Fibroblast of the aortic adventitia (primary cell): ENCODE measurements at regions not wholly inside any gene's neighbourhood (a gene's known extent, or its start where the extent isn't known, plus 50 kb on each side); places are given as distances from the start of the nearest gene placed in this dataset.

Experiments used
- DNase-seq: peaks from one replicate; pipeline ENCODE4 v3.0.0-alpha.2; 2010; ENCODE audit warnings: low read depth
- H3K4me3 ChIP-seq: 2 replicates; pipeline ENCODE4 v1.5.1; 2011; ENCODE audit warnings: low read depth, mild to moderate bottlenecking, control low read depth, low read length, moderate library complexity
- TF ChIP-seq, protein P1 (sequence below): IDR thresholded peaks from 2 replicates; pipeline ENCODE4 v1.5.1; 2011; ENCODE audit warnings: mild to moderate bottlenecking, low read length, control low read depth, inconsistent platforms; ENCODE audit not compliant: insufficient read depth

DNA sequence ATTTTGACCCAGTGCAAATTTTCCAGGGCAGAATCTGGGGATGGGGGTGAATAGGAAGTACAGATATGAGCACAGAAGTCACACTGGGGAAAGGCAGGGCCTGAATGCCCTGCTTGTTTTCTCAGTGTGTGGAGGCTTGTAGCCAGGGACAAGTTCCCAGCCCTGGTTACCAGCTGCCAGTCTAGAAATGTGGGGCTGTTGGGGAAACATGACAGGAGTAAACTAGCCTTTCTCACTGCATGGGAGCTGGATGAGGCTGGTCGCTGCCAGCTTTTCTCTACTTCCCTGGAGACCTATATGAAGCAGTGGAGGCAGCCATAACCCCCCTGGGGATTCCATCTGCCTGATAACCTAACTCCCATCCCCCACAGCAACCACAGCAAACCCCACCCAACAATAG lies 2267.7 kb downstream of the PCDH9 start:
- H3K4me3 ChIP-seq = no peak overlapping the region
- TF ChIP-seq, protein P1, sequence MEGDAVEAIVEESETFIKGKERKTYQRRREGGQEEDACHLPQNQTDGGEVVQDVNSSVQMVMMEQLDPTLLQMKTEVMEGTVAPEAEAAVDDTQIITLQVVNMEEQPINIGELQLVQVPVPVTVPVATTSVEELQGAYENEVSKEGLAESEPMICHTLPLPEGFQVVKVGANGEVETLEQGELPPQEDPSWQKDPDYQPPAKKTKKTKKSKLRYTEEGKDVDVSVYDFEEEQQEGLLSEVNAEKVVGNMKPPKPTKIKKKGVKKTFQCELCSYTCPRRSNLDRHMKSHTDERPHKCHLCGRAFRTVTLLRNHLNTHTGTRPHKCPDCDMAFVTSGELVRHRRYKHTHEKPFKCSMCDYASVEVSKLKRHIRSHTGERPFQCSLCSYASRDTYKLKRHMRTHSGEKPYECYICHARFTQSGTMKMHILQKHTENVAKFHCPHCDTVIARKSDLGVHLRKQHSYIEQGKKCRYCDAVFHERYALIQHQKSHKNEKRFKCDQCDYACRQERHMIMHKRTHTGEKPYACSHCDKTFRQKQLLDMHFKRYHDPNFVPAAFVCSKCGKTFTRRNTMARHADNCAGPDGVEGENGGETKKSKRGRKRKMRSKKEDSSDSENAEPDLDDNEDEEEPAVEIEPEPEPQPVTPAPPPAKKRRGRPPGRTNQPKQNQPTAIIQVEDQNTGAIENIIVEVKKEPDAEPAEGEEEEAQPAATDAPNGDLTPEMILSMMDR = no peak
- no peak for DNase-seq

DNA sequence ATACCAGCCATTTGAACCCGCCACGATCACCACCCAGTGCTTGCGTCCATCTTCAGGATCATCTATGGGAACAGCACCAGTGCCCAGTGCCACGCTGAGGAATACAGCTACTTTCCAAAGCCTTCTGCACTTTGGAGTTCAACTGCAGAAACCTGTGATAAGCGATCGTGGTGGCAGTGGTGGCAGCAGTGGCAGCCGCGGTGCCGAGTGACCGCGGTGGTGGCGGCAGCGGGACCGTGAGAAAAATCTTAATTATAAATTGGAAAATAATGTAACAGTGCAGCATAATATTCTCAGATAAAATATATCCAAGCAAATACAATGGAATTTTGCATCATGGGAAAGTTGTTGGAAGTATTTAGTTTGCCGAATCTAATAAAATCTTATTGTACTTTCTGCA lies 2270.9 kb downstream of the PCDH9 start:
- TF ChIP-seq, protein P1 = no peak
- DNase-seq = no peak
- no peak overlapping the region for H3K4me3 ChIP-seq

DNA sequence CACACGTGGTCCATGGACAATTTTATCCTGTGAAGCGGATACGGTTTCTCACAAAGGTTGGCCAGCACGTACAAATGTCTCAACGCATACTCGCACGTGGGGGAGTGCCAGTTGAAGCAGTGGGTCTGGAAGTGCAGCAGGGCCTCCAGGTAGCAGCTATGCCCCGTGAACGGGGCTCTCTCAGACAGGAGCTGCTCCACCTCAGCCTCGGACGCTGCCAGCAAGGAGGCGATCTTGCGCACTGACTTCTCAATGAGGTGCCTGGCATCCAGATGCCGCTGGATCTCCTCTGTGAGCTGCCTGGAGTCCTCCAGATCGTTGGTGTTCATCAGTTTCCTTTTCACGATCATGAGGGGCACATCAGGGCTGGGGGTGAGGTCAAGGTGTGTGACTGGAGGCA lies 2272.0 kb downstream of the PCDH9 start:
- TF ChIP-seq, protein P1 = no peak
- no peak overlapping the region for H3K4me3 ChIP-seq
- DNase-seq = no peak

DNA sequence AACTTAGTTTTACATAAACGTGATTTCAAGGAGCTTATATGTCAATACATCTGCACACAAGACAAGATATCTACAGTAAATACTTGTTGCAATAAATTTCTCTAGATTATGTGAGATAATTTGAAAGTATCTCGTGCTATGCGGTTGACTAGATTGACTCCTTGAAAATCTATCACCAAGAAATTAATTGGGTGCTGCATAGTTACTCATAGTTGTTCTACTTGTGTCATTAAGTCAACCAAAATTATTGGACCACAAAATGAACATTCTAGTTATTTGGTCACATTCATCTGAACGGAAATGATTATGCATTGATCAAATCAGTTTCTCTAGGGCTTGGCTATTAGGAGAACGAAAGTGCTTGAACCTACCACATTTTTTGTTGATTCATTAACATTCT lies 2291.5 kb downstream of the PCDH9 start:
- no peak for DNase-seq
- no peak overlapping the region for H3K4me3 ChIP-seq
- TF ChIP-seq, protein P1 = no peak

DNA sequence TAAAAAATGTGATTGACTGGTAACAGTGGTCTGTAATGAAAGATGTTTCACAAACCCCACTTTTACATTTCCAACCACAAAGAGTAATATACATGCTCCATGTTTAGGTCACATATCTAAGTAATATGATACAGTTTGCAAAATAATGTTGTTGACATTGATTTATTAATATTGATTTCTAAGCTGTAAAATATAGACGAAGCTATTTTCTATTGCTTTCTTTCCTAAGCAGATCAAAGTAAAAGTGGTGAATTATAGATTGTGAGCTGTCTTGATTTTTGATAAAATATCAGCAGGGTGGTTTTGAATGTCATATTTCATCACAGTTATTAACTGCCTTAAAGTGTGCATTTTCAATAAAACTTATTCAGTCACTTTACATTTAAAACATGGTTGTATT lies 2292.8 kb downstream of the PCDH9 start:
- H3K4me3 ChIP-seq = no peak overlapping the region
- no peak for DNase-seq
- TF ChIP-seq, protein P1 = no peak

DNA sequence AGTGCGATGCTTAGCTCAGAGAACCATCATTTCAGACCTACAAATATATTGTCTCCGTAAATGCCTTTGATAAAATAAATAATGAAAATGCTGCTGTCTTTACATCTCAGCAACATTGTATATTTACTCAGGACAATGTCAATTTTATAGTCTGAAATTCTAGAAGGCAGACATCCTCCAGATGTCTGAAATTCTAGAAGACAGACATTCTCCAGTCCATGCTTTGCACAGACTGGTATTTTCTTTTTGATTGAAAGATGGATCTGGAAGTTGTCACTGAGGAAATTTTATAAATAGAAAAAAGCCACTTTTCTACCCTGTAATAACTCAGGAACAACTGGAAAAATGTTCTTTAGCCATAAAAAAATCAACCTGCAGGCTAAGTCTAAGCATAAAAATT lies 2293.3 kb downstream of the PCDH9 start:
- H3K4me3 ChIP-seq = no peak overlapping the region
- no peak for DNase-seq
- TF ChIP-seq, protein P1 = no peak

DNA sequence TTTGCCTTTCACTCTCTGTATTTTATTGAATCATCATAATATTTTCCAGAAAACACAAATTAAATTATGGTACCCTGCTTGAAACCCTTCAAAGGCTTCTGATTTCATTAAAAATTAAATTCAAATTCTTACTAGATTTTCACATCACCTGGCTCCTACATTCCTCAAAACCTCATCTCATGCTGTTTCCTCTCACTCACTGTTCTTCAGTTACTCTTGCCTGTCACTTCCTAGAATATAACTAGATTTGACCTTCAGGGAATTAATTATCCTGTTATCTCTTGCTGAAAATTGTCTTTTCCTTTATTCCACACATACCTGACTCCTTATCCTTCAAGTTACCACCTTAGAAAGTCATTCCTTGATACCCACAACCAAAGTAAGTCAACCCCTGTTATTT lies 2294.7 kb downstream of the PCDH9 start:
- no peak for DNase-seq
- H3K4me3 ChIP-seq = no peak overlapping the region
- TF ChIP-seq, protein P1 = no peak
